ENCODE measurements at regions not wholly inside any gene's neighbourhood (a gene's known extent, or its start where the extent isn't known, plus 50 kb on each side); places are given as distances from the start of the nearest gene placed in this dataset.

DNA sequence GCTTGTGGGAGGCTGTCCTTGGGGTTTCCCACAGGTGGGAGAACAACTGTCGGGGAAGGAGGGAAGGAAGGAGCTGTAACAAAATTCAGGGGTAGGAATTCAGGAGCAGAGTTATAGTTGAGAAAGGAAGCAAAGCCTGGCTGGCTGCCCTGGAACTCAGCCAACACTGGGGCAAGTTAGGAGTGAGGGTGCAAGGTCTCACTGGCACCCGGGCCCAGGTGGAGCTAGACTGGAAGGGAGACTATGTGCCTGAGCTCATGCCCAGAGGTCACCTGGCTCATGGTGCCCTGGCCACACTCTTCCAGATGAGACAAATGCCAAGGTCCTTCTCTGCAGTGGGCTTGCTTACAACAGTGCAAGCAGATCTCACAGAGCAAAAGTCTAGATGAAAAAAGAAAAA lies 75.6 kb upstream of the ARHGAP28 start:
- H3K4me1 Mint-ChIP-seq = no peaks in the 10 kb centered on the region
- no peaks in the 10 kb centered on the region for H3K36me3 Mint-ChIP-seq
- H3K27ac Mint-ChIP-seq = no peak overlapping the region
- peaks cover 4 to 9% (median 5%) of the 10 kb centered on the region in 3 donors for H3K9me3 Mint-ChIP-seq
- no peak overlapping the region for H3K4me3 Mint-ChIP-seq
- H3K27me3 Mint-ChIP-seq = no peaks in the 10 kb centered on the region

- H3K4me1 Mint-ChIP-seq = no peaks in the 10 kb centered on the region
Observed at GRCh38 chr18:6659963-6660725, 69.4 kb upstream of the ARHGAP28 start.

DNA sequence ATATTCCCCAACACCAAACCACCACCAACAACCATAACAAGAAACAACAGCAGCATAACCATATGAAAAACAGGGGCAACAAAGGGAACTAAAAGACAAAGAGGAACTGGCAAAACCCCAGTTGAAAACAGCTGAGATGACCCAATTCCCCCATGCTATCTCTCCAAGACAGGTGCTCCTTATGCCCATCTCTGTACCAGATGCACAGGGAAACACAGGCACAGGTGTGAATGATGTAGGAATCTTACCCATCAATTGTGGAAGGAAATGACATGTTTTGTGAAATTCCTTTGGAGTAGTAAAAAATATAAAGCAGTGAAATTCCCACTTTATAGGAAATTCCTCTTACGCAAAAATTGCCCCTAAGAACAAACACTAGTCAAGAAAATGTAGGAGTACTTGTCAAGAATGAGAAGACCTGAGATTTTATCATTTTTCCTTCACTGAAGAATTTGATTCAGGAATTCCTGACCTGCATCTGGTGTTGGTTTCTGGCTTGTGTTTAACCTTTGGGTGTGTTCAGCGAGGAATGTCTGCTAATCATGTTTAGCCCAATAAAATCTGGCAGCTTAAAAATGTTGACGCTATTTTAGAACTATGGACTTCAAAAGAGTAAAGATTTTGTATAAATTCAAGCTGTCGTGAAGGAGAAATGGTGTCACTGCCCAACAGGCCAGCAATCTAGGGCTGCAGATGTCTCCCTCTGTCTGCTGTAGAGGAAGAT lies 67.7 kb upstream of the ARHGAP28 start:
- H3K27ac Mint-ChIP-seq = no peak overlapping the region
- H3K4me3 Mint-ChIP-seq = no peak overlapping the region
- peaks cover 2% of the 10 kb centered on the region for H3K36me3 Mint-ChIP-seq
- peaks cover 0 to 10% (median 5%) of the 10 kb centered on the region in 3 donors for H3K9me3 Mint-ChIP-seq
- no peaks in the 10 kb centered on the region for H3K4me1 Mint-ChIP-seq
- H3K27me3 Mint-ChIP-seq = no peaks in the 10 kb centered on the region

More at GRCh38 chr18:6659963-6660725, 69.4 kb upstream of the ARHGAP28 start:
- no peak overlapping the region for H3K4me3 Mint-ChIP-seq
- peak overlapping the region in 1 of 3 donors; percentile 84 for H3K27ac Mint-ChIP-seq
- no peaks in the 10 kb centered on the region for H3K27me3 Mint-ChIP-seq
- peaks cover 2 to 14% (median 4%) of the 10 kb centered on the region in 3 donors for H3K9me3 Mint-ChIP-seq
- H3K36me3 Mint-ChIP-seq = peaks cover 2% of the 10 kb centered on the region

DNA sequence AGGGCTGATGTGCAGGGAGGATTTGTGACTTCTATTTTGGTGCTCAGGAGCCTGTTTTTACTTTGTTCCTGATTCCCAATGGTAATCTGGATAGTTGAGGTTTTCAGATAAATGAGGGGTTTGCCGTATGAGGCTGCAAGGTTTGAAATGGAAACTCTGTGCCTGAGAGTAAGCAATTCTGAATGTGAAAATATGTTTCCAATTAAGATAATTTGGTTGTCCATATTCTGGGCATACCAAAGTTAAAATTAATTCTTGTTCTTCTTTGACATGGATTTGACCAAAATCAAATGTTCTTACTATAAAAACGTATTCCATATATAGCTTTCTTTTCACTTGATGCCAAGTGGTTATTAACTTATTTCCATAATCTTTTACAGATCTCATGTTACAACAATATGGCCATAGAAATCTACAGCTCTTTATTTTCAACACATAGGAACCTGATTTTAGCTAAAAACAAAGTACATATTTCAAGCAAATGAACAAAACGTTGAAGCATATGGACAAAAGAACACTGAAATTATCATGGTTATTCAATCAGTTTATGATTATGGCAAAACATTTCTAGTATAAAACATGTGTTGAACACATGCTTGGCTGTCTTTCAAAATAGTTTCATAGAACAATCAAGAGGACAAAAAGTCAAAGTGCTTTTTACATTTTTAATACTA lies 63.4 kb upstream of the ARHGAP28 start:
- no peaks in the 10 kb centered on the region for H3K27me3 Mint-ChIP-seq
- H3K27ac Mint-ChIP-seq = no peak overlapping the region
- peaks cover 2 to 5% (median 3%) of the 10 kb centered on the region in 3 donors for H3K9me3 Mint-ChIP-seq
- peaks cover 2% of the 10 kb centered on the region for H3K36me3 Mint-ChIP-seq
- no peaks in the 10 kb centered on the region for H3K4me1 Mint-ChIP-seq
- H3K4me3 Mint-ChIP-seq = peak overlapping the region in 1 of 4 donors; percentile 1

DNA sequence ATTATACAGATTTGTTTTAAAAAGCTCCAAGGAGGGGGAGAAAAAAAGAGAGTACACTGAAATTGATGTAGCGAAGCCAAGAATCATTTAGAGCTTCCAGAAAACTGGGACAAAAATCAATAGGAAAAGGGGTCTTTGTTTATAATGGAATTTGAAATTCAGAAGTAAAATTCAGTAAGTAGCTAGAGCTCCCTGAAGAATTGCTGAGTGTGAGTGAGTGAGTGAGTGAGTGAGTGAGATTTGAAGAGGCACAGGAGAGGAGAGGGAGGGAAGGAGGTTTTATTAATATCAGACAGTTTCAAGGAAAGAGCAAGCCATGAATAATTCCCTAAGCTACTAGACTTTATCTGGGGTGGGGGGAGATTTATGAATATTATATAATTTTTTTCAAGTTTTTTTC lies 60.7 kb upstream of the ARHGAP28 start:
- H3K4me1 Mint-ChIP-seq = no peaks in the 10 kb centered on the region
- no peaks in the 10 kb centered on the region for H3K27me3 Mint-ChIP-seq
- no peak overlapping the region for H3K4me3 Mint-ChIP-seq
- no peaks in the 10 kb centered on the region for H3K36me3 Mint-ChIP-seq
- no peak overlapping the region for H3K27ac Mint-ChIP-seq
- H3K9me3 Mint-ChIP-seq = peaks cover 0 to 3% (median 2%) of the 10 kb centered on the region in 3 donors

- Mint-ChIP-seq H3K27ac (no peak overlapping the region), H3K27me3 (no peaks in the 10 kb centered on the region), H3K9me3 (peaks cover 2 to 4% (median 3%) of the 10 kb centered on the region in 3 donors), H3K36me3 (no peaks in the 10 kb centered on the region), H3K4me3 (no peak overlapping the region), H3K4me1 (no peaks in the 10 kb centered on the region)
Observed at GRCh38 chr18:6672821-6673308, 56.7 kb upstream of the ARHGAP28 start.

DNA sequence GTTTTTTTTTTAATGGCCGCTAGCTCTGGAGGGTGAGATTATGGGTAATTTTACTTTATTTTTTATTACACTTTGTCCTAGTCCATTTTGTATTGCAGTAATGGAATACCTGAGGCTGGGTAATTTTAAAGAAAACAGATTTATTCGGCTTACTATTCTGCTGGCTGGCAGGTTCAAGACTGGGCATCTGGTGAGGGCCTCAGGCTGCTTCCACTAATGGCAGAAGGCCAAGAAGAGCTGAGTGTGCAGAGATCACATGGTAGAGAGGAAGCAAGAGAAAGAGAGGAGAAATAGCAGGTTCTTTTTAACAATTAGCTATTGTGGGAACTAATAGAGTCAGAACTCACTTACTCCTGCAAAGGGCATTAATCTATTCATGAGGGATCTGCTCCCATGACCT lies 52.4 kb upstream of the ARHGAP28 start:
- H3K4me3 Mint-ChIP-seq = no peak overlapping the region

DNA sequence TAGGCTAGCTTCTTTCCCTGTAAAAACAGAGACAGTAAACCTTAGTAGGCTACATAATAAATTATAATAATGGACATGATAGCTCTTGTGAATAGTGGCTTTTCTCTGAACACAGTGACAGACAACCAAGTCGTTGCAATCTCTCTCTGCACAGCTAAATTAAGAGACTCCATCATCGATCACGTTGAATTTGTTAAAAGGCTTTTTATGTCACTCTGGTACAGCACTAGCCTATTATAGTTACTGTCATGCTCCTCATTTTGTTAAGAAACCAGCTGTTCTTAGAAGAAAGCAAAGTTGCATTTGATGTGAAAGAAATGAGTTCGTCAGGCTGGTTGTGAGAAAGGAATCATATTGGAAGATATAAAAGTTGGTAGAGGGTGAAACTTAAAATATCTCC lies 50.3 kb upstream of the ARHGAP28 start:
- H3K4me3 Mint-ChIP-seq = no peak overlapping the region
- H3K27me3 Mint-ChIP-seq = no peaks in the 10 kb centered on the region
- H3K4me1 Mint-ChIP-seq = no peaks in the 10 kb centered on the region
- no peak overlapping the region for H3K27ac Mint-ChIP-seq
- H3K9me3 Mint-ChIP-seq = peaks cover 0 to 2% (median 2%) of the 10 kb centered on the region in 3 donors
- no peaks in the 10 kb centered on the region for H3K36me3 Mint-ChIP-seq

More for the DNA sequence above, 52.4 kb upstream of the ARHGAP28 start:
- H3K9me3 Mint-ChIP-seq = peaks cover 0 to 4% (median 3%) of the 10 kb centered on the region in 3 donors
- no peaks in the 10 kb centered on the region for H3K36me3 Mint-ChIP-seq
- no peaks in the 10 kb centered on the region for H3K4me1 Mint-ChIP-seq
- no peak overlapping the region for H3K27ac Mint-ChIP-seq
- H3K27me3 Mint-ChIP-seq = no peaks in the 10 kb centered on the region

Measured in IgD-negative memory B cell (primary cell).